ENCODE measurements at regions not wholly inside any gene's neighbourhood (a gene's known extent, or its start where the extent isn't known, plus 50 kb on each side); places are given as distances from the start of the nearest gene placed in this dataset.
"Not testable (repeated sequence)": the region's sequence is repeated elsewhere in the genome, so short reads cannot be mapped to it uniquely, and the experiment has no call there.

GRCh38 chr11:101835506-101836063 is 79.2 kb upstream of the CEP126 start:
- DNase-seq (ENCODE audit: low spot score): no peak

- not testable (repeated sequence) for DNase-seq (ENCODE audit: low spot score)
Observed at GRCh38 chr11:101830475-101830874, 84.3 kb upstream of the CEP126 start.

- DNase-seq (ENCODE audit: low spot score): no peak
Observed at GRCh38 chr11:101825531-101825930, 89.3 kb upstream of the CEP126 start.

GRCh38 chr11:101817581-101817980 is 97.2 kb upstream of the CEP126 start:
- DNase-seq (ENCODE audit: low spot score): no peak

GRCh38 chr11:101816613-101817012 is 98.2 kb upstream of the CEP126 start:
- no peak for DNase-seq (ENCODE audit: low spot score)

GRCh38 chr11:101812546-101812945 is 102.3 kb upstream of the CEP126 start:
- no peak for DNase-seq (ENCODE audit: low spot score)

GRCh38 chr11:101810546-101810945 is 104.3 kb upstream of the CEP126 start:
- DNase-seq (ENCODE audit: low spot score): no peak

- DNase-seq (ENCODE audit: low spot score): no peak
Observed at GRCh38 chr11:101807531-101807930, 107.3 kb upstream of the CEP126 start.

- DNase-seq (ENCODE audit: low spot score): no peak
Observed at GRCh38 chr11:101803651-101804050, 111.2 kb upstream of the CEP126 start.

GRCh38 chr11:101797335-101797734 is 117.5 kb upstream of the CEP126 start:
- DNase-seq (ENCODE audit: low spot score): no peak

- no peak for DNase-seq (ENCODE audit: low spot score)
Observed at GRCh38 chr11:101792814-101793213, 122.0 kb upstream of the CEP126 start.

GRCh38 chr11:101786916-101787315 is 127.9 kb upstream of the CEP126 start:
- no peak for DNase-seq (ENCODE audit: low spot score)

GRCh38 chr11:101786421-101786820 is 128.4 kb upstream of the CEP126 start:
- DNase-seq (ENCODE audit: low spot score): no peak

- not testable (repeated sequence) for DNase-seq (ENCODE audit: low spot score)
Observed at GRCh38 chr11:101779167-101779566, 135.6 kb upstream of the CEP126 start.

- no peak for DNase-seq (ENCODE audit: low spot score)
Observed at GRCh38 chr11:101777476-101777875, 137.3 kb upstream of the CEP126 start.

GRCh38 chr11:101775033-101775432 is 139.8 kb upstream of the CEP126 start:
- DNase-seq (ENCODE audit: low spot score): peak; percentile 30

- DNase-seq (ENCODE audit: low spot score): no peak
Observed at GRCh38 chr11:101770648-101771047, 144.2 kb upstream of the CEP126 start.

- DNase-seq (ENCODE audit: low spot score): no peak
Observed at GRCh38 chr11:101765932-101766331, 148.9 kb upstream of the CEP126 start.

GRCh38 chr11:101759771-101760450 is 154.9 kb upstream of the CEP126 start:
- no peak for DNase-seq (ENCODE audit: low spot score)

GRCh38 chr11:101757741-101758140 is 157.1 kb upstream of the CEP126 start:
- DNase-seq (ENCODE audit: low spot score): no peak

- DNase-seq (ENCODE audit: low spot score): no peak
Observed at GRCh38 chr11:101748572-101749344, 165.0 kb upstream of the TRPC6 start.

GRCh38 chr11:101745756-101746155 is 161.9 kb upstream of the TRPC6 start:
- no peak for DNase-seq (ENCODE audit: low spot score)

- no peak for DNase-seq (ENCODE audit: low spot score)
Observed at GRCh38 chr11:101743828-101744227, 160.0 kb upstream of the TRPC6 start.

Measured in H4 (cell line).